ENCODE measurements at regions not wholly inside any gene's neighbourhood (a gene's known extent, or its start where the extent isn't known, plus 50 kb on each side); places are given as distances from the start of the nearest gene placed in this dataset.
"Not testable (repeated sequence)": the region's sequence is repeated elsewhere in the genome, so short reads cannot be mapped to it uniquely, and the experiment has no call there.

GRCh38 chrX:5295004-5295403 lies 933.7 kb downstream of the NLGN4X start:
- no peak for DNase-seq (ENCODE audit: low read depth)

- no peak for DNase-seq (ENCODE audit: low read depth)
These were observed 938.0 kb downstream of the NLGN4X start for GRCh38 chrX:5290635-5291034.

GRCh38 chrX:5289949-5290348 lies 938.7 kb downstream of the NLGN4X start:
- DNase-seq (ENCODE audit: low read depth), result not testable (repeated sequence)

GRCh38 chrX:5278908-5279307 lies 949.8 kb downstream of the NLGN4X start:
- no peak for DNase-seq (ENCODE audit: low read depth)

- no peak for DNase-seq (ENCODE audit: low read depth)
These were observed 963.3 kb downstream of the NLGN4X start for GRCh38 chrX:5265324-5265850.

GRCh38 chrX:5250106-5250505 lies 978.6 kb downstream of the NLGN4X start:
- DNase-seq (ENCODE audit: low read depth), result no peak

- no peak for DNase-seq (ENCODE audit: low read depth)
These were observed 986.4 kb downstream of the NLGN4X start for GRCh38 chrX:5242091-5242790.

- DNase-seq (ENCODE audit: low read depth), result no peak
These were observed 991.9 kb downstream of the NLGN4X start for GRCh38 chrX:5236749-5237148.

- no peak for DNase-seq (ENCODE audit: low read depth)
These were observed 992.6 kb downstream of the NLGN4X start for GRCh38 chrX:5236096-5236495.

GRCh38 chrX:5233830-5234229 lies 994.8 kb downstream of the NLGN4X start:
- no peak for DNase-seq (ENCODE audit: low read depth)

GRCh38 chrX:5220421-5220820 lies 1008.2 kb downstream of the NLGN4X start:
- no peak for DNase-seq (ENCODE audit: low read depth)

- no peak for DNase-seq (ENCODE audit: low read depth)
These were observed 1033.9 kb downstream of the NLGN4X start for GRCh38 chrX:5194806-5195205.

- DNase-seq (ENCODE audit: low read depth), result no peak
These were observed 1048.4 kb downstream of the NLGN4X start for GRCh38 chrX:5180135-5180741.

- no peak for DNase-seq (ENCODE audit: low read depth)
These were observed 1051.9 kb downstream of the NLGN4X start for GRCh38 chrX:5176766-5177165.

- no peak for DNase-seq (ENCODE audit: low read depth)
These were observed 1065.0 kb downstream of the NLGN4X start for GRCh38 chrX:5163663-5164062.

GRCh38 chrX:5155301-5155700 lies 1073.4 kb downstream of the NLGN4X start:
- DNase-seq (ENCODE audit: low read depth), result no peak

GRCh38 chrX:5145957-5146356 lies 1082.7 kb downstream of the NLGN4X start:
- DNase-seq (ENCODE audit: low read depth), result no peak

- DNase-seq (ENCODE audit: low read depth), result no peak
These were observed 1086.0 kb downstream of the NLGN4X start for GRCh38 chrX:5142644-5143043.

GRCh38 chrX:5122181-5122678 lies 1106.4 kb downstream of the NLGN4X start:
- no peak for DNase-seq (ENCODE audit: low read depth)

- no peak for DNase-seq (ENCODE audit: low read depth)
These were observed 1110.9 kb downstream of the NLGN4X start for GRCh38 chrX:5117816-5118215.

- no peak for DNase-seq (ENCODE audit: low read depth)
These were observed 1115.5 kb downstream of the NLGN4X start for GRCh38 chrX:5113128-5113527.

GRCh38 chrX:5100004-5100403 lies 1128.7 kb downstream of the NLGN4X start:
- no peak for DNase-seq (ENCODE audit: low read depth)

GRCh38 chrX:5086388-5086787 lies 1142.3 kb downstream of the NLGN4X start:
- no peak for DNase-seq (ENCODE audit: low read depth)

- no peak for DNase-seq (ENCODE audit: low read depth)
These were observed 1144.4 kb downstream of the NLGN4X start for GRCh38 chrX:5084279-5084678.
